GM19455 (cell line): ENCODE measurements at regions not wholly inside any gene's neighbourhood (a gene's known extent, or its start where the extent isn't known, plus 50 kb on each side); places are given as distances from the start of the nearest gene placed in this dataset.

Experiments used
- ATAC-seq: cut with Tn5 transposase; IDR thresholded peaks from one replicate; pipeline ENCODE4 v1.9.1; 2021; ENCODE audit not compliant: unreplicated experiment

- no peak for ATAC-seq
Observed at GRCh38 chr2:173761603-173762119, 203.5 kb downstream of the SP3 start.

GRCh38 chr2:173762221-173762620 is 203.0 kb downstream of the SP3 start:
- ATAC-seq = no peak

- ATAC-seq = no peak
Observed at GRCh38 chr2:173762864-173763263, 202.3 kb downstream of the SP3 start.

GRCh38 chr2:173763641-173764040 is 201.5 kb downstream of the SP3 start:
- ATAC-seq = no peak

- no peak for ATAC-seq
Observed at GRCh38 chr2:173764094-173764493, 201.1 kb downstream of the SP3 start.

- no peak for ATAC-seq
Observed at GRCh38 chr2:173766537-173767289, 198.5 kb downstream of the SP3 start.

GRCh38 chr2:173770947-173771678 is 194.1 kb downstream of the SP3 start:
- no peak for ATAC-seq

- no peak for ATAC-seq
Observed at GRCh38 chr2:173772205-173772604, 193.0 kb downstream of the SP3 start.

GRCh38 chr2:173773076-173773475 is 192.1 kb downstream of the SP3 start:
- no peak for ATAC-seq

GRCh38 chr2:173775440-173775839 is 189.7 kb downstream of the SP3 start:
- no peak for ATAC-seq

- no peak for ATAC-seq
Observed at GRCh38 chr2:173782681-173783080, 182.5 kb downstream of the SP3 start.

- ATAC-seq = no peak
Observed at GRCh38 chr2:173783382-173783781, 181.8 kb downstream of the SP3 start.

GRCh38 chr2:173785813-173786212 is 179.4 kb downstream of the SP3 start:
- ATAC-seq = no peak

- ATAC-seq = no peak
Observed at GRCh38 chr2:173791502-173791901, 173.7 kb downstream of the SP3 start.

GRCh38 chr2:173792166-173792565 is 173.0 kb downstream of the SP3 start:
- ATAC-seq = no peak

GRCh38 chr2:173792741-173793140 is 172.4 kb downstream of the SP3 start:
- ATAC-seq = no peak

GRCh38 chr2:173793709-173794565 is 171.2 kb downstream of the SP3 start:
- ATAC-seq = no peak

- no peak for ATAC-seq
Observed at GRCh38 chr2:173797586-173798263, 167.4 kb downstream of the SP3 start.

GRCh38 chr2:173802518-173802917 is 162.7 kb downstream of the SP3 start:
- no peak for ATAC-seq

GRCh38 chr2:173803449-173803848 is 161.7 kb downstream of the SP3 start:
- no peak for ATAC-seq

- no peak for ATAC-seq
Observed at GRCh38 chr2:173806761-173807160, 158.4 kb downstream of the SP3 start.
